ENCODE measurements at regions not wholly inside any gene's neighbourhood (a gene's known extent, or its start where the extent isn't known, plus 50 kb on each side); places are given as distances from the start of the nearest gene placed in this dataset.

DNA sequence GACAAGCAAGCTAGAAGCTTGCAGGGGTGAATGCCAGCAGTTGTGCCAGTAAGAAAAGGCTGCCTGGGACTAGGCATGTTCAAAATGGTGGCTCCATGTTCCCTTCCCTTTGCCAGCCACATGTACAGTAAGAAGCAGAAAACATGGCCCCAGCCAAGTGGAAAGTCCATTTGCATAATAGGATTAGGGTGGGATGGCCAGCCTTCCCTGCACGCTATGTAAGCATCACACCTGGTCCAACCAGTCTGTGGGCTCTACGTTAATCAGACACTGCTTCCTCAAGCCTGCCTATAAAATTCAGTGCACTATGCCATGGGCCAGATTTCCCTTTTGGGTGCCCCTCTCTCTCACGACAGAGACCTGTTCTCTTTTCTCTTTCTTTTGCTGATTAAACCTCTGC, 288.4 kb downstream of the GXYLT1 start:
- TF ChIP-seq POLR2AphosphoS5 (IDR thresholded peaks at IDR 0.05; ENCODE audit: low read depth) (no peak), SPI1 (IDR thresholded peaks at IDR 0.05; ENCODE audit: borderline replicate concordance, low read depth) (no peak)
- TF ChIP-seq, protein P1, sequence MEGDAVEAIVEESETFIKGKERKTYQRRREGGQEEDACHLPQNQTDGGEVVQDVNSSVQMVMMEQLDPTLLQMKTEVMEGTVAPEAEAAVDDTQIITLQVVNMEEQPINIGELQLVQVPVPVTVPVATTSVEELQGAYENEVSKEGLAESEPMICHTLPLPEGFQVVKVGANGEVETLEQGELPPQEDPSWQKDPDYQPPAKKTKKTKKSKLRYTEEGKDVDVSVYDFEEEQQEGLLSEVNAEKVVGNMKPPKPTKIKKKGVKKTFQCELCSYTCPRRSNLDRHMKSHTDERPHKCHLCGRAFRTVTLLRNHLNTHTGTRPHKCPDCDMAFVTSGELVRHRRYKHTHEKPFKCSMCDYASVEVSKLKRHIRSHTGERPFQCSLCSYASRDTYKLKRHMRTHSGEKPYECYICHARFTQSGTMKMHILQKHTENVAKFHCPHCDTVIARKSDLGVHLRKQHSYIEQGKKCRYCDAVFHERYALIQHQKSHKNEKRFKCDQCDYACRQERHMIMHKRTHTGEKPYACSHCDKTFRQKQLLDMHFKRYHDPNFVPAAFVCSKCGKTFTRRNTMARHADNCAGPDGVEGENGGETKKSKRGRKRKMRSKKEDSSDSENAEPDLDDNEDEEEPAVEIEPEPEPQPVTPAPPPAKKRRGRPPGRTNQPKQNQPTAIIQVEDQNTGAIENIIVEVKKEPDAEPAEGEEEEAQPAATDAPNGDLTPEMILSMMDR (IDR thresholded peaks at IDR 0.05; ENCODE audit: insufficient read depth, low read length), result no peak
- TF ChIP-seq, protein P2, sequence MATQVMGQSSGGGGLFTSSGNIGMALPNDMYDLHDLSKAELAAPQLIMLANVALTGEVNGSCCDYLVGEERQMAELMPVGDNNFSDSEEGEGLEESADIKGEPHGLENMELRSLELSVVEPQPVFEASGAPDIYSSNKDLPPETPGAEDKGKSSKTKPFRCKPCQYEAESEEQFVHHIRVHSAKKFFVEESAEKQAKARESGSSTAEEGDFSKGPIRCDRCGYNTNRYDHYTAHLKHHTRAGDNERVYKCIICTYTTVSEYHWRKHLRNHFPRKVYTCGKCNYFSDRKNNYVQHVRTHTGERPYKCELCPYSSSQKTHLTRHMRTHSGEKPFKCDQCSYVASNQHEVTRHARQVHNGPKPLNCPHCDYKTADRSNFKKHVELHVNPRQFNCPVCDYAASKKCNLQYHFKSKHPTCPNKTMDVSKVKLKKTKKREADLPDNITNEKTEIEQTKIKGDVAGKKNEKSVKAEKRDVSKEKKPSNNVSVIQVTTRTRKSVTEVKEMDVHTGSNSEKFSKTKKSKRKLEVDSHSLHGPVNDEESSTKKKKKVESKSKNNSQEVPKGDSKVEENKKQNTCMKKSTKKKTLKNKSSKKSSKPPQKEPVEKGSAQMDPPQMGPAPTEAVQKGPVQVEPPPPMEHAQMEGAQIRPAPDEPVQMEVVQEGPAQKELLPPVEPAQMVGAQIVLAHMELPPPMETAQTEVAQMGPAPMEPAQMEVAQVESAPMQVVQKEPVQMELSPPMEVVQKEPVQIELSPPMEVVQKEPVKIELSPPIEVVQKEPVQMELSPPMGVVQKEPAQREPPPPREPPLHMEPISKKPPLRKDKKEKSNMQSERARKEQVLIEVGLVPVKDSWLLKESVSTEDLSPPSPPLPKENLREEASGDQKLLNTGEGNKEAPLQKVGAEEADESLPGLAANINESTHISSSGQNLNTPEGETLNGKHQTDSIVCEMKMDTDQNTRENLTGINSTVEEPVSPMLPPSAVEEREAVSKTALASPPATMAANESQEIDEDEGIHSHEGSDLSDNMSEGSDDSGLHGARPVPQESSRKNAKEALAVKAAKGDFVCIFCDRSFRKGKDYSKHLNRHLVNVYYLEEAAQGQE (IDR thresholded peaks at IDR 0.05; ENCODE audit: insufficient replicate concordance, low read depth), result no peak
